T-cell (primary cell): ENCODE measurements at regions not wholly inside any gene's neighbourhood (a gene's known extent, or its start where the extent isn't known, plus 50 kb on each side); places are given as distances from the start of the nearest gene placed in this dataset.

Experiments
- ATAC-seq, 4 experiments: fragments of 200-7000 bp in 3 of 4; fragments of 150-1000 bp in 1 of 4; cut with Tn5 transposase; replicated peaks in 1 of 4; 1 replicate in 3 of 4; 2 replicates in 1 of 4; pipeline ENCODE4 v1.10.0; 2021; ENCODE audit warnings: moderate library complexity in 3 of 4, mild to moderate bottlenecking in 2 of 4, moderate number of reproducible peaks in 1 of 4
- CTCF ChIA-PET, 2 donors: fragments of 300-600 bp; sonication (Branson Sonifier 250); formaldehyde crosslinking; loops; one replicate each; lab custom pipeline; 2022; ENCODE audit warnings: antibody characterized with exemption in 2 of 2; lab: Charles Lee
- POLR2A ChIA-PET, 2 donors: fragments of 300-600 bp; sonication (Branson Sonifier 250); formaldehyde crosslinking; loops; one replicate each; lab custom pipeline; 2022; ENCODE audit warnings: antibody characterized with exemption in 2 of 2; lab: Charles Lee
- DNase-seq, 35 experiments: peaks; one replicate each; pipeline versions ENCODE4 v3.0.0 to v3.0.0-alpha.2; 2013 to 2023
- H3K27ac ChIP-seq: one replicate; pipeline ENCODE4 v1.5.1; 2013; ENCODE audit warnings: low read length
- H3K27me3 ChIP-seq, 2 experiments: replicated peaks in 1 of 2; 1 replicate in 1 of 2; 2 replicates in 1 of 2; pipeline versions ENCODE4 v1.6.1 to v1.7.0; 2013; ENCODE audit warnings: low read length in 1 of 2, mixed read lengths in 1 of 2; ENCODE audit not compliant: control insufficient read depth in 2 of 2, insufficient read depth in 2 of 2; ENCODE audit errors: extremely low read depth in 1 of 2
- H3K36me3 ChIP-seq, 2 donors: 1 replicate in 1 of 2; 2 replicates in 1 of 2; pipeline versions ENCODE4 v1.6.1 to v1.7.0; 2013; ENCODE audit warnings: low read length in 1 of 2; ENCODE audit not compliant: control insufficient read depth in 2 of 2, insufficient read depth in 1 of 2; ENCODE audit errors: extremely low read depth in 1 of 2
- H3K4me1 ChIP-seq, 2 experiments: 1 replicate in 1 of 2; 2 replicates in 1 of 2; pipeline versions ENCODE4 v1.6.1 to v1.7.0; 2013; ENCODE audit warnings: low read length in 2 of 2, mixed read lengths in 1 of 2; ENCODE audit not compliant: insufficient read depth in 2 of 2, control insufficient read depth in 1 of 2; ENCODE audit errors: extremely low read depth in 1 of 2
- H3K4me3 ChIP-seq, 2 donors: 1 replicate in 1 of 2; 2 replicates in 1 of 2; pipeline versions ENCODE4 v1.5.1 to v1.7.0; 2013; ENCODE audit warnings: mild to moderate bottlenecking in 2 of 2, low read length in 1 of 2, moderate library complexity in 1 of 2; ENCODE audit not compliant: control insufficient read depth in 1 of 2; ENCODE audit errors: extremely low read depth in 1 of 2
- H3K9me3 ChIP-seq: 2 replicates; pipeline ENCODE4 v1.7.0; 2013
- H3K27ac Mint-ChIP-seq, 2 donors: one replicate each; pipeline ENCODE4 v1.8.0; 2020 to 2021; ENCODE audit warnings: mild to moderate bottlenecking in 2 of 2, mixed read lengths in 2 of 2
- H3K27me3 Mint-ChIP-seq, 2 donors: one replicate each; pipeline ENCODE4 v1.8.0; 2021 to 2022; ENCODE audit warnings: mixed read lengths in 2 of 2
- H3K36me3 Mint-ChIP-seq: one replicate; pipeline ENCODE4 v1.8.0; 2021; ENCODE audit warnings: mixed read lengths
- H3K4me1 Mint-ChIP-seq, 3 donors: one replicate each; pipeline ENCODE4 v1.8.0; 2020 to 2022; ENCODE audit warnings: mixed read lengths in 3 of 3, mild to moderate bottlenecking in 1 of 3
- H3K4me3 Mint-ChIP-seq, 3 donors: one replicate each; pipeline ENCODE4 v1.8.0; 2020 to 2022; ENCODE audit warnings: mild to moderate bottlenecking in 3 of 3, mixed read lengths in 3 of 3, moderate library complexity in 3 of 3
- H3K9me3 Mint-ChIP-seq, 3 donors: one replicate each; pipeline ENCODE4 v1.8.0; 2020 to 2022; ENCODE audit warnings: mixed read lengths in 3 of 3
- WGBS: methylation state at CpG from one replicate; pipeline ENCODE4 v1.1.5; 2013; ENCODE audit warnings: missing lambda C conversion rate; ENCODE audit not compliant: insufficient coverage; 5-methylcytosine and 5-hydroxymethylcytosine counted together

GRCh38 chr22:44578110-44578457 is 80.1 kb upstream of the RTL6 start:
- 60% methylated on average over 1 of the region's 3 CpGs for WGBS
- no peak overlapping the region for H3K27ac ChIP-seq
- no peaks in the 10 kb centered on the region for H3K4me1 ChIP-seq
- H3K27ac Mint-ChIP-seq = no peak overlapping the region
- no peaks in the 10 kb centered on the region for H3K9me3 Mint-ChIP-seq
- ChIA-PET POLR2A (no interaction called here), CTCF (no interaction called here)
- peaks cover 0 to 41% of the 10 kb centered on the region in 2 experiments for H3K27me3 ChIP-seq
- ATAC-seq (no peak), DNase-seq (no peak)
- H3K9me3 ChIP-seq = no peaks in the 10 kb centered on the region
- H3K4me3 ChIP-seq = no peak overlapping the region
- peaks cover 0 to 6% (median 0%) of the 10 kb centered on the region in 3 donors for H3K4me1 Mint-ChIP-seq
- H3K27me3 Mint-ChIP-seq = peaks cover 24 to 36% of the 10 kb centered on the region in 2 donors
- H3K4me3 Mint-ChIP-seq = no peak overlapping the region
- H3K36me3 ChIP-seq = no peaks in the 10 kb centered on the region
- H3K36me3 Mint-ChIP-seq = no peaks in the 10 kb centered on the region

- Mint-ChIP-seq H3K4me1 (peaks cover 0 to 6% (median 0%) of the 10 kb centered on the region in 3 donors), H3K4me3 (no peak overlapping the region), H3K9me3 (no peaks in the 10 kb centered on the region), H3K36me3 (no peaks in the 10 kb centered on the region), H3K27me3 (peaks cover 24 to 32% of the 10 kb centered on the region in 2 donors), H3K27ac (no peak overlapping the region)
- ChIA-PET CTCF (no interaction called here), POLR2A (no interaction called here)
- no peak overlapping the region for H3K4me3 ChIP-seq
- no peak overlapping the region for H3K27ac ChIP-seq
- 78% methylated on average over 23 of the region's 26 CpGs for WGBS
- H3K36me3 ChIP-seq = no peaks in the 10 kb centered on the region
- peak in 2 of 35 experiments; percentile 7 to 22 for DNase-seq
- no peaks in the 10 kb centered on the region for H3K4me1 ChIP-seq
- no peak for ATAC-seq
- H3K27me3 ChIP-seq = peaks cover 0 to 40% of the 10 kb centered on the region in 2 experiments
- H3K9me3 ChIP-seq = no peaks in the 10 kb centered on the region
These were observed 79.5 kb upstream of the RTL6 start for GRCh38 chr22:44577391-44578109.

- ATAC-seq (peak in 1 of 4 experiments; percentile 15), DNase-seq (peak in 1 of 35 experiments; percentile 7)
- Mint-ChIP-seq H3K36me3 (no peaks in the 10 kb centered on the region), H3K9me3 (no peaks in the 10 kb centered on the region), H3K4me3 (no peak overlapping the region), H3K4me1 (peaks cover 0 to 6% (median 0%) of the 10 kb centered on the region in 3 donors), H3K27me3 (peaks cover 22 to 29% of the 10 kb centered on the region in 2 donors), H3K27ac (no peak overlapping the region)
- Histone ChIP-seq H3K27ac (no peak overlapping the region), H3K9me3 (no peaks in the 10 kb centered on the region), H3K36me3 (no peaks in the 10 kb centered on the region), H3K4me1 (no peaks in the 10 kb centered on the region), H3K27me3 (peaks cover 0 to 39% of the 10 kb centered on the region in 2 experiments), H3K4me3 (no peak overlapping the region)
- ChIA-PET CTCF (no interaction called here), POLR2A (no interaction called here)
- 76% methylated on average over 11 of the region's 15 CpGs for WGBS
These were observed 78.6 kb upstream of the RTL6 start for GRCh38 chr22:44576311-44577260.

GRCh38 chr22:44575381-44576268 is 77.6 kb upstream of the RTL6 start:
- Mint-ChIP-seq H3K27ac (no peak overlapping the region), H3K4me1 (peaks cover 0 to 6% (median 0%) of the 10 kb centered on the region in 3 donors), H3K9me3 (no peaks in the 10 kb centered on the region), H3K4me3 (no peak overlapping the region), H3K27me3 (peaks cover 20 to 29% of the 10 kb centered on the region in 2 donors), H3K36me3 (no peaks in the 10 kb centered on the region)
- ATAC-seq = no peak
- ChIA-PET POLR2A (no interaction called here), CTCF (no interaction called here)
- H3K9me3 ChIP-seq = no peaks in the 10 kb centered on the region
- no peaks in the 10 kb centered on the region for H3K4me1 ChIP-seq
- H3K36me3 ChIP-seq = no peaks in the 10 kb centered on the region
- peaks cover 0 to 44% of the 10 kb centered on the region in 2 experiments for H3K27me3 ChIP-seq
- no peak overlapping the region for H3K4me3 ChIP-seq
- WGBS = 65% methylated on average over 7 of the region's 7 CpGs
- peak in 1 of 35 experiments; percentile 3 for DNase-seq
- no peak overlapping the region for H3K27ac ChIP-seq

- peaks cover 0 to 48% of the 10 kb centered on the region in 2 experiments for H3K27me3 ChIP-seq
- H3K27ac Mint-ChIP-seq = no peak overlapping the region
- no peaks in the 10 kb centered on the region for H3K36me3 Mint-ChIP-seq
- DNase-seq (peak in 1 of 35 experiments; percentile 7), ATAC-seq (no peak)
- peaks cover 20 to 29% of the 10 kb centered on the region in 2 donors for H3K27me3 Mint-ChIP-seq
- no peak overlapping the region for H3K4me3 Mint-ChIP-seq
- ChIA-PET POLR2A (no interaction called here), CTCF (no interaction called here)
- no peaks in the 10 kb centered on the region for H3K36me3 ChIP-seq
- H3K4me1 ChIP-seq = no peaks in the 10 kb centered on the region
- H3K27ac ChIP-seq = no peak overlapping the region
- WGBS = 82% methylated on average over 7 of the region's 17 CpGs
- no peaks in the 10 kb centered on the region for H3K9me3 ChIP-seq
- peaks cover 0 to 6% (median 0%) of the 10 kb centered on the region in 3 donors for H3K4me1 Mint-ChIP-seq
- H3K9me3 Mint-ChIP-seq = no peaks in the 10 kb centered on the region
- no peak overlapping the region for H3K4me3 ChIP-seq
These were observed 76.8 kb upstream of the RTL6 start for GRCh38 chr22:44574640-44575380.
